Coronary artery (tissue), 2 donors: ENCODE measurements at regions not wholly inside any gene's neighbourhood (a gene's known extent, or its start where the extent isn't known, plus 50 kb on each side); places are given as distances from the start of the nearest gene placed in this dataset.

Source experiments
- DNase-seq: peaks from one replicate; pipeline ENCODE4 v3.0.0-alpha.2; 2017; ENCODE audit warnings: low spot score
- H3K27ac ChIP-seq, 2 donors: fragments of 200-600 bp; sonication (generic); one replicate each; pipeline ENCODE4 v1.5.1; 2016 to 2019
- H3K4me3 ChIP-seq: fragments of 200-600 bp; sonication (generic); 2 replicates; pipeline ENCODE4 v1.5.1; 2016; ENCODE audit warnings: mild to moderate bottlenecking, moderate library complexity
- CTCF ChIP-seq: fragments of 200-600 bp; sonication (generic); IDR thresholded peaks from one replicate; pipeline ENCODE4 v1.5.1; 2019; ENCODE audit warnings: antibody characterized with exemption

- Histone ChIP-seq H3K4me3 (no peak overlapping the region), H3K27ac (no peak overlapping the region)
- no peak for TF ChIP-seq CTCF
- no peak for DNase-seq
Measured at GRCh38 chr13:40505196-40505595, 161.2 kb downstream of the FOXO1 start.
